ENCODE measurements at regions not wholly inside any gene's neighbourhood (a gene's known extent, or its start where the extent isn't known, plus 50 kb on each side); places are given as distances from the start of the nearest gene placed in this dataset.

GRCh38 chr21:18524097-18524880 lies 120.7 kb upstream of the TMPRSS15 start:
- TF ChIP-seq CTCF (IDR thresholded peaks at IDR 0.05) (no peak), POLR2AphosphoS5 (IDR thresholded peaks at IDR 0.05; ENCODE audit: low read depth, low read length) (no peak), TCF7L2 (IDR thresholded peaks at IDR 0.05; ENCODE audit: low read depth, low read length) (no peak), REST (IDR thresholded peaks at IDR 0.05; ENCODE audit: insufficient read depth in 1 of 2, low read depth in 2 of 2, low read length in 1 of 2) (no peak)
